Left ventricle myocardium inferior (tissue), 1 donor: ENCODE measurements at regions not wholly inside any gene's neighbourhood (a gene's known extent, or its start where the extent isn't known, plus 50 kb on each side); places are given as distances from the start of the nearest gene placed in this dataset.

Experiments used
- DNase-seq: peaks from one replicate; pipeline ENCODE4 v3.0.0-alpha.2; 2020
- H3K27ac ChIP-seq: fragments of 200-600 bp; replicated peaks from 2 replicates; pipeline ENCODE4 v1.8.0; 2021
- H3K27me3 ChIP-seq: fragments of 200-600 bp; 2 replicates; pipeline ENCODE4 v1.8.0; 2021; ENCODE audit warnings: low read depth
- H3K36me3 ChIP-seq: fragments of 200-600 bp; 2 replicates; pipeline ENCODE4 v1.8.0; 2021
- H3K4me1 ChIP-seq: fragments of 200-600 bp; 2 replicates; pipeline ENCODE4 v1.8.0; 2021
- H3K4me3 ChIP-seq: fragments of 200-600 bp; 2 replicates; pipeline ENCODE4 v1.8.0; 2021; ENCODE audit warnings: mild to moderate bottlenecking, moderate library complexity
- H3K9me3 ChIP-seq: fragments of 200-600 bp; replicated peaks from 2 replicates; pipeline ENCODE4 v1.8.0; 2021
- CTCF ChIP-seq: fragments of 200-600 bp; IDR thresholded peaks from 2 replicates; pipeline ENCODE4 v1.8.0; 2021; ENCODE audit warnings: antibody characterized with exemption, mild to moderate bottlenecking, borderline replicate concordance
- intact Hi-C: fragments of 100-400 bp; cut with micrococcal nuclease; formaldehyde crosslinking; loops from one replicate; pipeline ENCODE4 v1.11.0; 2022
- donor health status: DM: no; HTN: yes; CAD: no; lungs with severe emphysema.

- no peak for TF ChIP-seq CTCF
- H3K27ac ChIP-seq, result no peak overlapping the region
- intact Hi-C loops, result no loop called here
- H3K36me3 ChIP-seq, result no peaks in the 10 kb centered on the region
- H3K9me3 ChIP-seq, result no peaks in the 10 kb centered on the region
- H3K4me3 ChIP-seq, result no peak overlapping the region
- DNase-seq, result no peak
- H3K27me3 ChIP-seq, result no peaks in the 10 kb centered on the region
- no peaks in the 10 kb centered on the region for H3K4me1 ChIP-seq
Observed at GRCh38 chr7:115679423-115679822, 351.1 kb downstream of the TFEC start.

- no peaks in the 10 kb centered on the region for H3K36me3 ChIP-seq
- H3K4me1 ChIP-seq, result no peaks in the 10 kb centered on the region
- no peak for TF ChIP-seq CTCF
- H3K9me3 ChIP-seq, result no peaks in the 10 kb centered on the region
- H3K27me3 ChIP-seq, result no peaks in the 10 kb centered on the region
- H3K27ac ChIP-seq, result no peak overlapping the region
- DNase-seq, result no peak
- H3K4me3 ChIP-seq, result no peak overlapping the region
- intact Hi-C loops, result no loop called here
Observed at GRCh38 chr7:115678086-115678982, 352.2 kb downstream of the TFEC start.

GRCh38 chr7:115676707-115677106, 353.9 kb downstream of the TFEC start:
- H3K4me1 ChIP-seq, result no peaks in the 10 kb centered on the region
- TF ChIP-seq CTCF, result no peak
- intact Hi-C loops, result no loop called here
- H3K9me3 ChIP-seq, result no peaks in the 10 kb centered on the region
- no peak overlapping the region for H3K4me3 ChIP-seq
- no peak for DNase-seq
- no peaks in the 10 kb centered on the region for H3K27me3 ChIP-seq
- no peaks in the 10 kb centered on the region for H3K36me3 ChIP-seq
- no peak overlapping the region for H3K27ac ChIP-seq

GRCh38 chr7:115676080-115676479, 354.5 kb downstream of the TFEC start:
- no peaks in the 10 kb centered on the region for H3K9me3 ChIP-seq
- TF ChIP-seq CTCF, result no peak
- no peak for DNase-seq
- no peaks in the 10 kb centered on the region for H3K4me1 ChIP-seq
- no peak overlapping the region for H3K4me3 ChIP-seq
- no peaks in the 10 kb centered on the region for H3K27me3 ChIP-seq
- no peaks in the 10 kb centered on the region for H3K36me3 ChIP-seq
- H3K27ac ChIP-seq, result no peak overlapping the region
- intact Hi-C loops, result no loop called here

- TF ChIP-seq CTCF, result no peak
- H3K27ac ChIP-seq, result no peak overlapping the region
- intact Hi-C loops, result no loop called here
- no peaks in the 10 kb centered on the region for H3K9me3 ChIP-seq
- H3K36me3 ChIP-seq, result no peaks in the 10 kb centered on the region
- no peak for DNase-seq
- no peak overlapping the region for H3K4me3 ChIP-seq
- no peaks in the 10 kb centered on the region for H3K4me1 ChIP-seq
- no peaks in the 10 kb centered on the region for H3K27me3 ChIP-seq
Observed at GRCh38 chr7:115674467-115675024, 356.0 kb downstream of the TFEC start.
